ENCODE measurements at regions not wholly inside any gene's neighbourhood (a gene's known extent, or its start where the extent isn't known, plus 50 kb on each side); places are given as distances from the start of the nearest gene placed in this dataset.
"Not testable (repeated sequence)": the region's sequence is repeated elsewhere in the genome, so short reads cannot be mapped to it uniquely, and the experiment has no call there.

- no peak for DNase-seq (ENCODE audit: low read depth, low spot score)
Measured at GRCh38 chr5:153360860-153361259, 129.6 kb upstream of the GRIA1 start.

GRCh38 chr5:153361735-153362409 lies 128.6 kb upstream of the GRIA1 start:
- no peak for DNase-seq (ENCODE audit: low read depth, low spot score)

- no peak for DNase-seq (ENCODE audit: low read depth, low spot score)
Measured at GRCh38 chr5:153365547-153365946, 124.9 kb upstream of the GRIA1 start.

DNA sequence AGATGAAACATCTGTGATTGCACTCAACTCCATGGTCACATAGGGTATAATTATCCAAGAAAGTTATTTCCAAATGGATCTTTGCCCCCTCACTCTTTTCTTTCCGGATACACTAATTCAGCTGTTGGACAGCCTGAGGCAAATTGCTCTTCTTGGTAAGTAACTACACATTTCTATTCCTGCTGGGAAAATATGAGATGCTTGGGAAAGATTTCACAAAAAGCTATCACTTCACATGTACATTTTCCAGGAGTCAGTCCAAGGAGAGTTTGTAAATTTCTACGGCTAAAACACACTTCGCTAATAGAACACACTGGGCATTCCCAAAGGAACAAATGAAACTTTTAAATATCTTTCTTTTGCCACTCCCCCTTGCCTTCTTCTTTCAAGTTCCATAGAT lies 123.0 kb upstream of the GRIA1 start:
- no peak for DNase-seq (ENCODE audit: low read depth, low spot score)

GRCh38 chr5:153372425-153373129 lies 117.9 kb upstream of the GRIA1 start:
- DNase-seq (ENCODE audit: low read depth, low spot score) = no peak

- DNase-seq (ENCODE audit: low read depth, low spot score) = no peak
Measured at GRCh38 chr5:153373130-153373498, 117.4 kb upstream of the GRIA1 start.

- not testable (repeated sequence) for DNase-seq (ENCODE audit: low read depth, low spot score)
Measured at GRCh38 chr5:153381630-153382029, 108.8 kb upstream of the GRIA1 start.

DNA sequence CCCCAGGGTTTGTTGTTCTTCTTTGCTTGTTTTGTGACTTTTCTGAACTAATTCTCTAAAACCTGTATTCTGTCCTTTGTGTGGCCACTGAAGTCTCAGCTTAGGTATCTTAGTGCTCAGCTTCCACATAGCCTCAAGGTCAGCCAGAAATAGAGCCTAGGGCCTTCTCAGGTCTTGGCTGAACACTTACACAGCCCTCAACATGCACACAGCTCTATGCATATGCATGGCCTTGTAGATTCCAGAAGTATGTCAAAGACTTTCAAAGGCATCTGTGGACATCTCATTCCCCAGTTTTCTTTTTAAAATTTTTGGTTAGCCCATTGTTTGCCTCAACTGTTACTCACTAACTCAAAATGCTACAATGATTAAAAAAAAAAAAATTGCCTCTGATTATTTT lies 99.9 kb upstream of the GRIA1 start:
- DNase-seq (ENCODE audit: low read depth, low spot score) = no peak

GRCh38 chr5:153399595-153399994 lies 90.9 kb upstream of the GRIA1 start:
- DNase-seq (ENCODE audit: low read depth, low spot score) = no peak

DNA sequence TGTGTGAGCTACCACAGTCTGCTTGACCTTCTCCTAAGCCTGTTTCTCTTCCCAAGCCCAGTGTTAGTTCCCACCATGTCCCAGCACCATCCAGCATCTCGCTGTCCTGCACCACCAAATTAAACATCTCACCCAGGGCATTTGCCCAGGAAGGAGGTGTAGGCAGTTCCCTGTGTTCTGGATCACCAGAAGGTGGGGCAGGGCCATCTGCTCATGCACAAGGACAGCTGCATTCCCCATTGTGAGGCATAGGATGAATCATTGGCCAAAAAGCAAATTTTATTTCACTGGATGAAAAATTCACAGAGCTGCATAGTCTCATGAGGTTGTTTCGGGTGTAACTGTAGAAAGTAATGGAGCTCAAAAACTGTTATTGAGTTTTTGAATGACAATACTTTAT lies 89.5 kb upstream of the GRIA1 start:
- no peak for DNase-seq (ENCODE audit: low read depth, low spot score)

GRCh38 chr5:153402550-153402949 lies 87.9 kb upstream of the GRIA1 start:
- no peak for DNase-seq (ENCODE audit: low read depth, low spot score)

DNA sequence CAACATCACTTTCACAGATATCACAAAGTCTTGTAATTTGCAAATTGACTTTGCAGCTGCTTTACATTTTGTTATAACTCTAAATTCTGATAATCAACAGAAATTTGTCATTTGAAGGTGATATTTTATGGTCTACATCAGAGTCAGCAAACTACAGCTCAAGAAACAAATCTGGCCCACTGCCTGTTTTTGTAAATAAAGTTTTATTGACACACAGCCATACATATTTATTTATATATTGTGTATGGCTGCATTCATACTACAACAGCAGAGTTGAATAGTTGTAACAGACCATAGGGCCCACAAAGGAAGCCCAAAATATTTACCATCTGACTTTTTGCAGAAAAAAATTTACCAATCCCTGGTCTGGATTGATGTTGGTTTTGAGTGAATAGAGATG lies 87.0 kb upstream of the GRIA1 start:
- DNase-seq (ENCODE audit: low read depth, low spot score) = no peak

- peak; percentile 61 for DNase-seq (ENCODE audit: low read depth, low spot score)
Measured at GRCh38 chr5:153404747-153405146, 85.7 kb upstream of the GRIA1 start.

DNA sequence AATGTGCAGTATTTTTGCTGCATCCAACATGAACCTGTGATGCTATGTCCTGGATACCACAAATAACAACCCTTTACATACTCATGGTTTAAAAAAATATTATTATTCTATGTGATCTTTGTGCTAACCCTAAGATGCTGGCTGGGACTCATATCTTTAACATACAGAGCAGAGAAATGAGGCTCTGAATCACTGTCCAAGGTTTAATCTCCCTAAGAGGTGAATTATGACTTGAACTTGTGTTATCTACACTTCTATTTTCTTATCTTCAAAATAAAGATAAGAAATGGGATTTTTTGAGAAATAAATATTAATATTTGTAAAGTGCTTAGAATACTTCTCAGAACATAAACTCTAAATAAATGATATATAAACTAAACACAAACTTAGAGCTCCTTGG lies 68.8 kb upstream of the GRIA1 start:
- no peak for DNase-seq (ENCODE audit: low read depth, low spot score)

- peak; percentile 37 for DNase-seq (ENCODE audit: low read depth, low spot score)
Measured at GRCh38 chr5:153425914-153426313, 64.6 kb upstream of the GRIA1 start.

DNA sequence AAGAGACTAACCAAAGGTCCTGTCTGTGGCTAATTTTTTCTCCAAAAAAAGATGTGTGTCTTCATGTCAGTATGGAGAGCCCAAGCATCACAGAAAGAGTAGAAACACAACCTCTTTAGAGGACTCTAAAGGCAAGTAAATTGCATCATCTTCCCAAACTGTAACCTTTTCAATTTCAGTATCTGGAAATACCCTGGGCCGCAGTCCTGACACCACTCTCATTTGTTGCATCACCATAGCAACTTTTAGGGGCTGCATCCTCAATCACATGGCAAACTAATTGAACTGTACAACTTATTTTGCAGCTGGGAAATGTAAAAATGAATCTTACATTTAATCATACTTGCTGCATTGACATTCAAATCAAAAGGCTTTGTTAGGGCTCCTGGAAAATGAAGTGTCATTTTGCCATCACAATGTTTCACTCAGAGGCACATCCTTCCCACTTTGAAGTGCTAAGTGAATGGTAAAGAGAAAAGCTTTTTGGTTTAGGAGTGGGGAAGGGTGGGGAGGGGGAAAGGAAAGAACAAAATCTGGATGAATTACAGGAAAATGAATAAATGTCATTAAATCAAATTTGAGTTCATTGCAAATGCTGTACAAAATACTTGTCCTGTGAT lies 60.6 kb upstream of the GRIA1 start:
- no peak for DNase-seq (ENCODE audit: low read depth, low spot score)

DNA sequence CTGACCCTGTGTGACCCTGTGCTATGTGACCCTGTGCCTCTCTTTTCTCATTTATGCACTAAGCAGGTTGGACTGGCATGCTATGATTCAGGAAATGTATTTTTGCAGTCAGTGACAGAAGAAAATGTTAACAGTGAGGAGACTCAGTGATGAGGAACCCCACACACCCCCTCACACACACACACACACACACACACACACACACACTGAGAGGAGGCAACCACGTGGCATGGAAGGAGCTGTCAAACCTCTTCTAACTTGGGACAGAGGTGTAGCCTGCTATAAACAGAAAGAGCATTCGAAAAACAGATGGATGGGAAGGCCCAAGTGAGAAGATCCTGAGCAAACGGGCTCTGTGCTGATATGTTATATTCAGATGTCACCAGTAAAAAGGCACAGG lies 57.9 kb upstream of the GRIA1 start:
- DNase-seq (ENCODE audit: low read depth, low spot score) = no peak

DNA sequence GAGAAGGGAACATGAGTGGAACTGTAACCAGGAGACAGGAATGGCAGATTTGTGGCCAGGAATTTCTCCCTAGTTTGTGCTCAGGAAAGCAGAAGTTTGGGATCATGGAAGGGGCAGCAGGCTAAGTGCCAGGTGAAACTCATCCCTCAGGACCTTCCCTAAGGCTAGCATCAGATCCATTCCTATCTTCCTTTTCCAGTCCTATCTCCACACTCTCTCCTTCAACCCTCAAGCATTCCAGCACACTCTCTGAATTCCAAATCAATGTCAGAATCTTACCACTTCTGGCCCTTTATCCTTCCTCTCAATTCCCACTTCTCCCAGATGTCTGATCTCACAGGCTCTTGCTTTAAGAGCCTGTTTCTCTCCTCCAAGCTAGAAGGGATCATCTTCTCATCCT lies 53.2 kb upstream of the GRIA1 start:
- no peak for DNase-seq (ENCODE audit: low read depth, low spot score)

DNA sequence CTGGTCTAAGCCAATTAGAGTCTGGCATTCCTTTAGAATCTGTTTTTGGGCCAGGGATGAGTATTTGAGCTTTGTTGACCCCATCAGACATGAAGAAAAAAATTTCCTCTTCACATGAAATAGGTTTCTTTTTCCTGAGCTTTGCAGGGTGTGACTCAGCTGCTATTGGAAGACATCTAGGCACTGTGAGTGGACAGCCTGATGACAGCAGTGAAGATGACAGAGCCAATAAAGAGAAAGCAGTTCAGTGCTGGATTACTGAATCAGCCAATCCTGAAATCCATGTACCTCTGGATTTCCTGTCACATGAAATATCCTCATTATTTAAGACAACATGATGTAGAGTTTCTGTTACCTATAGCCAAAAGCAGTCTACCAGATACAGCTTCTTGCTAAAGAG lies 51.3 kb upstream of the GRIA1 start:
- peak; percentile 13 for DNase-seq (ENCODE audit: low read depth, low spot score)

Data from ELF-1 (cell line).